ENCODE measurements at regions not wholly inside any gene's neighbourhood (a gene's known extent, or its start where the extent isn't known, plus 50 kb on each side); places are given as distances from the start of the nearest gene placed in this dataset.

- no peak for TF ChIP-seq EZH2 (IDR thresholded peaks at IDR 0.05; ENCODE audit: borderline replicate concordance, low read length)
- TF ChIP-seq, protein P1, sequence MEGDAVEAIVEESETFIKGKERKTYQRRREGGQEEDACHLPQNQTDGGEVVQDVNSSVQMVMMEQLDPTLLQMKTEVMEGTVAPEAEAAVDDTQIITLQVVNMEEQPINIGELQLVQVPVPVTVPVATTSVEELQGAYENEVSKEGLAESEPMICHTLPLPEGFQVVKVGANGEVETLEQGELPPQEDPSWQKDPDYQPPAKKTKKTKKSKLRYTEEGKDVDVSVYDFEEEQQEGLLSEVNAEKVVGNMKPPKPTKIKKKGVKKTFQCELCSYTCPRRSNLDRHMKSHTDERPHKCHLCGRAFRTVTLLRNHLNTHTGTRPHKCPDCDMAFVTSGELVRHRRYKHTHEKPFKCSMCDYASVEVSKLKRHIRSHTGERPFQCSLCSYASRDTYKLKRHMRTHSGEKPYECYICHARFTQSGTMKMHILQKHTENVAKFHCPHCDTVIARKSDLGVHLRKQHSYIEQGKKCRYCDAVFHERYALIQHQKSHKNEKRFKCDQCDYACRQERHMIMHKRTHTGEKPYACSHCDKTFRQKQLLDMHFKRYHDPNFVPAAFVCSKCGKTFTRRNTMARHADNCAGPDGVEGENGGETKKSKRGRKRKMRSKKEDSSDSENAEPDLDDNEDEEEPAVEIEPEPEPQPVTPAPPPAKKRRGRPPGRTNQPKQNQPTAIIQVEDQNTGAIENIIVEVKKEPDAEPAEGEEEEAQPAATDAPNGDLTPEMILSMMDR (conservative IDR thresholded peaks at IDR 0.05 in 1 of 2, IDR thresholded peaks at IDR 0.05 in 1 of 2; ENCODE audit: extremely low read depth in 1 of 2, insufficient read depth in 1 of 2, low read depth in 1 of 2, low read length in 2 of 2) = no peak
These were observed 253.5 kb upstream of the TENM4 start for GRCh38 chr11:79694368-79694767.

Measured in mammary epithelial cell (primary cell).